ENCODE measurements at regions not wholly inside any gene's neighbourhood (a gene's known extent, or its start where the extent isn't known, plus 50 kb on each side); places are given as distances from the start of the nearest gene placed in this dataset.

DNA sequence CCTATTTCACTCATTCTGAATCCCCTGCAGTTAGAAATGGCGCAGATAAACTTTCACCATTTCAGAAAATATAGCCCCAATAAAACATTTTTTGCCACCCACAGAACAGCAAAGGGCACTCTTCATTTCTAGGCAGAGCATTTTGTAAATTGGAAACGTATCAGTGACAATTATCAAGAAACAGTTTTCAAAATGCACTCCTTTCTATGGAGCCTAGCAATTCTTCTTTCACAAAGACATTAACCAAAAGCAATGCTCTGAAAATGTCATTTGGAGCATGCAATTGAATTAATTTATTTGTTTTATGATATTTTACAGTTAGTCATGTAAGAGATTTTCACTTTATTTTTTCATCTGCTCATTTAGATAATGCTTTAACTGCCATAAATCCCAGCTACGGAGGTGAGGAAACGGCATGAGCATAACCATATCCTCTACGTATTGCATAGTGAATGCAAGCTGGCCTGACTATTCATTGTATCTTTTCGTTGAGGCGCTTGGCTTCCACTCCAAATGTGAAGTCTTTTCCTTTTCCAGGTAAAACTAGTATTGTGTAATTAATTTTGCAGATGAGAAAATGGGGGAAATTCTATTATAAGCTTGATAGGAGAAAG is 813.4 kb downstream of the C6orf118 start:
- TF ChIP-seq, protein P1, sequence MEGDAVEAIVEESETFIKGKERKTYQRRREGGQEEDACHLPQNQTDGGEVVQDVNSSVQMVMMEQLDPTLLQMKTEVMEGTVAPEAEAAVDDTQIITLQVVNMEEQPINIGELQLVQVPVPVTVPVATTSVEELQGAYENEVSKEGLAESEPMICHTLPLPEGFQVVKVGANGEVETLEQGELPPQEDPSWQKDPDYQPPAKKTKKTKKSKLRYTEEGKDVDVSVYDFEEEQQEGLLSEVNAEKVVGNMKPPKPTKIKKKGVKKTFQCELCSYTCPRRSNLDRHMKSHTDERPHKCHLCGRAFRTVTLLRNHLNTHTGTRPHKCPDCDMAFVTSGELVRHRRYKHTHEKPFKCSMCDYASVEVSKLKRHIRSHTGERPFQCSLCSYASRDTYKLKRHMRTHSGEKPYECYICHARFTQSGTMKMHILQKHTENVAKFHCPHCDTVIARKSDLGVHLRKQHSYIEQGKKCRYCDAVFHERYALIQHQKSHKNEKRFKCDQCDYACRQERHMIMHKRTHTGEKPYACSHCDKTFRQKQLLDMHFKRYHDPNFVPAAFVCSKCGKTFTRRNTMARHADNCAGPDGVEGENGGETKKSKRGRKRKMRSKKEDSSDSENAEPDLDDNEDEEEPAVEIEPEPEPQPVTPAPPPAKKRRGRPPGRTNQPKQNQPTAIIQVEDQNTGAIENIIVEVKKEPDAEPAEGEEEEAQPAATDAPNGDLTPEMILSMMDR (IDR thresholded peaks at IDR 0.05), result no peak
- TF ChIP-seq POLR2A (IDR thresholded peaks at IDR 0.05), result no peak
